Stomach (tissue), 4 donors: ENCODE measurements at regions not wholly inside any gene's neighbourhood (a gene's known extent, or its start where the extent isn't known, plus 50 kb on each side); places are given as distances from the start of the nearest gene placed in this dataset.

ENCODE experiments used
- EP300 ChIP-seq: sonication (generic); formaldehyde crosslinking; IDR thresholded peaks from one replicate; pipeline ENCODE4 v1.6.1; 2017; ENCODE audit warnings: antibody characterized with exemption
- TF ChIP-seq, protein P1 (sequence below), 7 experiments: fragments of 450-650 bp in 4 of 7; fragments of 200-600 bp in 3 of 7; sonication (generic) in 3 of 7; IDR thresholded peaks; one replicate each; pipeline ENCODE4 v1.5.1; 2016 to 2019; ENCODE audit warnings: antibody characterized with exemption in 7 of 7, control low read depth in 2 of 7, mild to moderate bottlenecking in 1 of 7

DNA sequence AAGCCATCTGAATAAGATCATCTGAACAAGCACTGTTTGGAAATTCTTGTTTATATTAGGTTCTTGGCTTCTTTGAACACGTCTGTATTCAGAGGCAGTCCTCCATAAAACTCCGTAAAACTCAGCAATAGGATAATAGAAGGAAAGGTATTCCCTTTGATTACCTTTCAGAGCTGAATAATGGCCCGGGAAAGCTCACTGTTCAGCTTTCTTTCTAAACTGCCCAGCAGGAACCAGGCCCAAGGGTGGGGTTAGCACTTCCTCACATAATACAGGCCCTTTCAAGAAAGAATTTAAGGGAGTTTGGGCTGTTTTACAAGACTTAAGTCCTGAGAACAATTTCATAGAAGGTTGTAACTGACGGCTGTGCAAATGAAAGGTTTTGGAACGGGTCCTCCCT lies 72.2 kb upstream of the PHLPP1 start:
- no peak for TF ChIP-seq EP300
- TF ChIP-seq, protein P1, sequence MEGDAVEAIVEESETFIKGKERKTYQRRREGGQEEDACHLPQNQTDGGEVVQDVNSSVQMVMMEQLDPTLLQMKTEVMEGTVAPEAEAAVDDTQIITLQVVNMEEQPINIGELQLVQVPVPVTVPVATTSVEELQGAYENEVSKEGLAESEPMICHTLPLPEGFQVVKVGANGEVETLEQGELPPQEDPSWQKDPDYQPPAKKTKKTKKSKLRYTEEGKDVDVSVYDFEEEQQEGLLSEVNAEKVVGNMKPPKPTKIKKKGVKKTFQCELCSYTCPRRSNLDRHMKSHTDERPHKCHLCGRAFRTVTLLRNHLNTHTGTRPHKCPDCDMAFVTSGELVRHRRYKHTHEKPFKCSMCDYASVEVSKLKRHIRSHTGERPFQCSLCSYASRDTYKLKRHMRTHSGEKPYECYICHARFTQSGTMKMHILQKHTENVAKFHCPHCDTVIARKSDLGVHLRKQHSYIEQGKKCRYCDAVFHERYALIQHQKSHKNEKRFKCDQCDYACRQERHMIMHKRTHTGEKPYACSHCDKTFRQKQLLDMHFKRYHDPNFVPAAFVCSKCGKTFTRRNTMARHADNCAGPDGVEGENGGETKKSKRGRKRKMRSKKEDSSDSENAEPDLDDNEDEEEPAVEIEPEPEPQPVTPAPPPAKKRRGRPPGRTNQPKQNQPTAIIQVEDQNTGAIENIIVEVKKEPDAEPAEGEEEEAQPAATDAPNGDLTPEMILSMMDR (IDR thresholded peaks at IDR 0.05): no peak
